GM20000 (cell line): ENCODE measurements at regions not wholly inside any gene's neighbourhood (a gene's known extent, or its start where the extent isn't known, plus 50 kb on each side); places are given as distances from the start of the nearest gene placed in this dataset.

Source experiments
- DNase-seq: peaks from one replicate; pipeline ENCODE4 v3.0.0; 2012; ENCODE audit warnings: low spot score
- CTCF ChIP-seq: IDR thresholded peaks from 2 replicates; pipeline ENCODE4 v1.5.1; 2012; ENCODE audit warnings: mild to moderate bottlenecking, control low read depth; ENCODE audit errors: extremely low read depth, missing control alignments

GRCh38 chr4:124565371-124565770, 147.2 kb downstream of the ANKRD50 start:
- no peak for DNase-seq
- TF ChIP-seq CTCF, result no peak

GRCh38 chr4:124566030-124566429, 146.5 kb downstream of the ANKRD50 start:
- no peak for DNase-seq
- TF ChIP-seq CTCF, result no peak

GRCh38 chr4:124573056-124573455, 139.5 kb downstream of the ANKRD50 start:
- DNase-seq, result no peak
- TF ChIP-seq CTCF, result no peak

- TF ChIP-seq CTCF, result no peak
- DNase-seq, result no peak
Measured at GRCh38 chr4:124579896-124580295, 132.6 kb downstream of the ANKRD50 start.

- DNase-seq, result no peak
- TF ChIP-seq CTCF, result no peak
Measured at GRCh38 chr4:124583797-124584196, 128.7 kb downstream of the ANKRD50 start.

- no peak for DNase-seq
- TF ChIP-seq CTCF, result no peak
Measured at GRCh38 chr4:124589786-124590185, 122.7 kb downstream of the ANKRD50 start.

GRCh38 chr4:124590480-124590879, 122.1 kb downstream of the ANKRD50 start:
- TF ChIP-seq CTCF, result no peak
- no peak for DNase-seq
